ENCODE measurements at regions not wholly inside any gene's neighbourhood (a gene's known extent, or its start where the extent isn't known, plus 50 kb on each side); places are given as distances from the start of the nearest gene placed in this dataset.

- TF ChIP-seq CTCF (IDR thresholded peaks at IDR 0.05; ENCODE audit: low read depth, low read length) (no peak), POLR2A (IDR thresholded peaks at IDR 0.05; ENCODE audit: extremely low read depth, insufficient read length) (no peak)
Measured at GRCh38 chr14:98391061-98391460, 880.9 kb downstream of the BCL11B start.

Data from NB4 (cell line).